PC-9 (cell line): ENCODE measurements at regions not wholly inside any gene's neighbourhood (a gene's known extent, or its start where the extent isn't known, plus 50 kb on each side); places are given as distances from the start of the nearest gene placed in this dataset.
"Not testable (repeated sequence)": the region's sequence is repeated elsewhere in the genome, so short reads cannot be mapped to it uniquely, and the experiment has no call there.

Experiments used
- BruUV-seq: library from RNA; stranded (reverse); fragments of 400-500 nt; replicated peaks from 2 replicates; lab custom pipeline; 2021; lab: Mats Ljungman, UMichigan
- CTCF ChIA-PET: fragments of 300-600 bp; sonication (Branson Sonifier 250); formaldehyde crosslinking; loops from one replicate; lab custom pipeline; 2022; ENCODE audit warnings: antibody characterized with exemption; lab: Charles Lee
- POLR2A ChIA-PET: fragments of 300-600 bp; sonication (Branson Sonifier 250); formaldehyde crosslinking; loops from one replicate; lab custom pipeline; 2022; ENCODE audit warnings: antibody characterized with exemption; ENCODE audit not compliant: unreplicated experiment; lab: Charles Lee
- DNase-seq, 2 experiments: peaks; one replicate each; pipeline versions ENCODE4 v3.0.0 to v3.0.0-alpha.2; 2015 to 2022; ENCODE audit warnings: mixed read lengths in 1 of 2
- H2AFZ ChIP-seq: fragments of 200-600 bp; sonication (generic); 2 replicates; pipeline ENCODE4 v1.8.1; 2017; ENCODE audit warnings: antibody characterized with exemption
- H3F3A ChIP-seq: fragments of 200-600 bp; sonication (generic); 2 replicates; pipeline ENCODE4 v1.8.1; 2017; ENCODE audit warnings: antibody characterized with exemption, mild to moderate bottlenecking, low read depth; ENCODE audit not compliant: insufficient read depth
- H3K27ac ChIP-seq: fragments of 200-600 bp; sonication (generic); 2 replicates; pipeline ENCODE4 v1.6.1; 2016; ENCODE audit warnings: mixed run types
- H3K27me3 ChIP-seq: fragments of 200-600 bp; sonication (generic); 2 replicates; pipeline ENCODE4 v1.6.1; 2016; ENCODE audit warnings: low read depth, mixed run types; ENCODE audit not compliant: insufficient read depth
- H3K36me3 ChIP-seq: fragments of 200-600 bp; sonication (generic); 2 replicates; pipeline ENCODE4 v1.6.1; 2016; ENCODE audit warnings: low read depth, mixed run types
- H3K4me1 ChIP-seq: fragments of 200-600 bp; sonication (generic); replicated peaks from 2 replicates; pipeline ENCODE4 v1.6.1; 2016; ENCODE audit warnings: mixed run types; ENCODE audit not compliant: insufficient read depth
- H3K4me2 ChIP-seq: fragments of 200-600 bp; sonication (generic); 2 replicates; pipeline ENCODE4 v1.6.1; 2017; ENCODE audit warnings: mixed run types
- H3K4me3 ChIP-seq: fragments of 200-600 bp; sonication (generic); 2 replicates; pipeline ENCODE4 v1.6.1; 2016; ENCODE audit warnings: mixed run types
- H3K79me2 ChIP-seq: fragments of 200-600 bp; sonication (generic); 2 replicates; pipeline ENCODE4 v1.6.1; 2017; ENCODE audit warnings: low read depth, mixed run types
- H3K9me2 ChIP-seq: fragments of 200-600 bp; sonication (generic); 2 replicates; pipeline ENCODE4 v1.8.1; 2017; ENCODE audit warnings: mild to moderate bottlenecking; ENCODE audit not compliant: insufficient read depth
- H3K9me3 ChIP-seq: fragments of 200-600 bp; sonication (generic); 2 replicates; pipeline ENCODE4 v1.8.1; 2016; ENCODE audit warnings: low read depth; ENCODE audit not compliant: insufficient read depth
- H4K20me1 ChIP-seq: fragments of 200-600 bp; sonication (generic); 2 replicates; pipeline ENCODE4 v1.8.1; 2017; ENCODE audit not compliant: insufficient read depth
- EZH2 ChIP-seq: fragments of 200-600 bp; sonication (generic); IDR thresholded peaks from 2 replicates; pipeline ENCODE4 v1.8.0; 2017; ENCODE audit warnings: antibody characterized with exemption, low read depth
- intact Hi-C: fragments of 100-400 bp; cut with micrococcal nuclease; formaldehyde crosslinking; loops from one replicate; pipeline ENCODE4 v1.10.0; 2022; ENCODE audit not compliant: unreplicated experiment
- TF ChIP-seq, protein P1 (sequence below): fragments of 200-600 bp; sonication (generic); conservative IDR thresholded peaks from 2 replicates; pipeline ENCODE4 v1.6.1; 2017; ENCODE audit warnings: mixed run types, antibody characterized with exemption, mild to moderate bottlenecking, moderate library complexity

GRCh38 chr4:115456231-115456630, 342.8 kb upstream of the NDST4 start:
- Histone ChIP-seq H3K4me3 (no peak overlapping the region), H3K27me3 (no peaks in the 10 kb centered on the region), H3K9me2 (no peaks in the 10 kb centered on the region), H3F3A (no peaks in the 10 kb centered on the region), H3K4me2 (no peak overlapping the region), H3K27ac (no peak overlapping the region), H3K36me3 (no peaks in the 10 kb centered on the region), H3K4me1 (no peaks in the 10 kb centered on the region), H4K20me1 (no peaks in the 10 kb centered on the region), H2AFZ (no peak overlapping the region), H3K9me3 (no peaks in the 10 kb centered on the region), H3K79me2 (no peaks in the 10 kb centered on the region)
- TF ChIP-seq, protein P1, sequence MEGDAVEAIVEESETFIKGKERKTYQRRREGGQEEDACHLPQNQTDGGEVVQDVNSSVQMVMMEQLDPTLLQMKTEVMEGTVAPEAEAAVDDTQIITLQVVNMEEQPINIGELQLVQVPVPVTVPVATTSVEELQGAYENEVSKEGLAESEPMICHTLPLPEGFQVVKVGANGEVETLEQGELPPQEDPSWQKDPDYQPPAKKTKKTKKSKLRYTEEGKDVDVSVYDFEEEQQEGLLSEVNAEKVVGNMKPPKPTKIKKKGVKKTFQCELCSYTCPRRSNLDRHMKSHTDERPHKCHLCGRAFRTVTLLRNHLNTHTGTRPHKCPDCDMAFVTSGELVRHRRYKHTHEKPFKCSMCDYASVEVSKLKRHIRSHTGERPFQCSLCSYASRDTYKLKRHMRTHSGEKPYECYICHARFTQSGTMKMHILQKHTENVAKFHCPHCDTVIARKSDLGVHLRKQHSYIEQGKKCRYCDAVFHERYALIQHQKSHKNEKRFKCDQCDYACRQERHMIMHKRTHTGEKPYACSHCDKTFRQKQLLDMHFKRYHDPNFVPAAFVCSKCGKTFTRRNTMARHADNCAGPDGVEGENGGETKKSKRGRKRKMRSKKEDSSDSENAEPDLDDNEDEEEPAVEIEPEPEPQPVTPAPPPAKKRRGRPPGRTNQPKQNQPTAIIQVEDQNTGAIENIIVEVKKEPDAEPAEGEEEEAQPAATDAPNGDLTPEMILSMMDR: no peak
- no peak for TF ChIP-seq EZH2
- BruUV-seq: no TSS peak
- no peak for DNase-seq
- intact Hi-C loops: no loop called here
- ChIA-PET POLR2A (no interaction called here), CTCF (no interaction called here)

- Histone ChIP-seq H3K4me1 (no peaks in the 10 kb centered on the region), H3K79me2 (no peaks in the 10 kb centered on the region), H3K36me3 (no peaks in the 10 kb centered on the region), H4K20me1 (no peaks in the 10 kb centered on the region), H3K4me3 (no peak overlapping the region), H2AFZ (no peak overlapping the region), H3F3A (no peaks in the 10 kb centered on the region), H3K4me2 (no peak overlapping the region), H3K9me3 (no peaks in the 10 kb centered on the region), H3K27ac (no peak overlapping the region), H3K9me2 (no peaks in the 10 kb centered on the region), H3K27me3 (no peaks in the 10 kb centered on the region)
- ChIA-PET POLR2A (no interaction called here), CTCF (no interaction called here)
- BruUV-seq: no TSS peak
- intact Hi-C loops: no loop called here
- DNase-seq: no peak
- no peak for TF ChIP-seq EZH2
- TF ChIP-seq, protein P1: no peak
Observed at GRCh38 chr4:115454228-115454627, 340.8 kb upstream of the NDST4 start.

- POLR2A ChIA-PET: no interaction called here
- Histone ChIP-seq H3K27ac (no peak overlapping the region), H3K4me3 (no peak overlapping the region), H4K20me1 (no peaks in the 10 kb centered on the region), H3K9me2 (no peaks in the 10 kb centered on the region), H3K27me3 (no peaks in the 10 kb centered on the region), H3K9me3 (no peaks in the 10 kb centered on the region), H2AFZ (no peak overlapping the region), H3F3A (no peaks in the 10 kb centered on the region), H3K4me1 (no peaks in the 10 kb centered on the region), H3K4me2 (no peak overlapping the region), H3K79me2 (no peaks in the 10 kb centered on the region), H3K36me3 (no peaks in the 10 kb centered on the region)
- TF ChIP-seq, protein P1: no peak
- TF ChIP-seq EZH2: no peak
- intact Hi-C loops: no loop called here
- no TSS peak for BruUV-seq
- CTCF ChIA-PET: no interaction called here
- DNase-seq: no peak
Observed at GRCh38 chr4:115453416-115453815, 340.0 kb upstream of the NDST4 start.

DNA sequence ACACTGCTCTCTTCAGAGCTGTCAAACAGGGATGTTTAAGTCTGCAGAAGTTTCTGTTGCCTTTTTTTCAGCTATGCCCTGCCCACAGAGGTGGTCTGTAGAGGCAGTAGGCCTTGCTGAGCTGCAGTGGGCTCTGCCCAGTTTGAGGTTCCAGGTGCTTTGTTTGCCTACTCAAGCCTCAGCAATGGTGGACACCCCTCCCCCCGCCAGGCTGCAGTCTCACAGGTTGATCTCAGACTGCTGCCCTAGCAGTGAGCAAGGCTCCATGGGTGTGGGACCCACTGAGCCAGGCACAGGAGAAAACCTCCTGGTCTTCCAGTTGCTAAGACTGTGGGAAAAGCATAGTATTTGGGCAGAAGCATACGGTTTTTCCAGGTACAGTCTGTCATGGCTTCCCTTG, 338.8 kb upstream of the NDST4 start:
- H3K4me1 ChIP-seq, H3K9me2 ChIP-seq, H2AFZ ChIP-seq, H3K27ac ChIP-seq, H3K36me3 ChIP-seq, H3F3A ChIP-seq, H4K20me1 ChIP-seq, H3K4me2 ChIP-seq, H3K4me3 ChIP-seq, DNase-seq, BruUV-seq, H3K9me3 ChIP-seq, H3K79me2 ChIP-seq, intact Hi-C loops, H3K27me3 ChIP-seq, CTCF ChIA-PET: not testable (repeated sequence)
- POLR2A ChIA-PET: interaction anchor here (0.6 kb wide), 1 partner anchor 436 kb away, joined by 4 read pairs; no protein-coding TSS in a partner anchor
